Activated T-cell treated with anti-CD3 and anti-CD28 coated beads, Interleukin-2, amount 50 U/mL, for 4 hours (primary cell): ENCODE measurements at regions not wholly inside any gene's neighbourhood (a gene's known extent, or its start where the extent isn't known, plus 50 kb on each side); places are given as distances from the start of the nearest gene placed in this dataset.

Experiments
- ATAC-seq, 2 donors: fragments of 200-7000 bp; cut with Tn5 transposase; one replicate each; pipeline ENCODE4 v1.10.0; 2021
- DNase-seq: peaks from one replicate; pipeline ENCODE4 v3.0.0-alpha.2; 2020
- H3K27me3 Mint-ChIP-seq: one replicate; pipeline ENCODE4 v1.8.0; 2021; ENCODE audit warnings: low read depth, mixed read lengths
- H3K36me3 Mint-ChIP-seq: one replicate; pipeline ENCODE4 v1.8.0; 2022; ENCODE audit warnings: mixed read lengths; ENCODE audit not compliant: insufficient read depth
- H3K4me1 Mint-ChIP-seq: one replicate; pipeline ENCODE4 v1.8.0; 2021; ENCODE audit warnings: low read depth, mixed read lengths
- H3K4me3 Mint-ChIP-seq: one replicate; pipeline ENCODE4 v1.8.0; 2021; ENCODE audit warnings: mild to moderate bottlenecking, moderate library complexity, mixed read lengths
- H3K9me3 Mint-ChIP-seq: one replicate; pipeline ENCODE4 v1.8.0; 2021; ENCODE audit warnings: mixed read lengths

DNA sequence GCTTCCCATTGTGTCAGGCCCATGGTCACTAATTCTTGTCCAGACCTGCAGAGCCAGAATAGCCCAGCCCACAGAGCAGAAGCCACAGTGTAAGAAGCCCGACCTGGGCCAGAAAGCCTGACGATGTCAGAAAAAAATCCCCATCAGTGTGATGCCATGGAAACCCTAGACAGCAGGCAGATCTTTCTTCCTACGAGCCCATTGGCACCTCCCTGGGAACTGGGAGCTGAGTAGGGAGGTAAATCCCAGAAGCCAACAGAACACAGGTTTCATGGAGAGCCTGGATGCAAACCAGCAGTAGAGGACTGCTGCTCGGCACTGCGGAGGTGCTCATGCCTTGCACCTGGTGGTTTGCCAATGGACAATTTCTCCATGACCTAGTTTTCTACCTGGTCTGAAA, 82.2 kb upstream of the SLC22A16 start:
- no peak for ATAC-seq
- H3K36me3 Mint-ChIP-seq: peaks cover 2% of the 10 kb centered on the region
- H3K4me1 Mint-ChIP-seq: peaks cover 30% of the 10 kb centered on the region
- no peak for DNase-seq
- no peaks in the 10 kb centered on the region for H3K27me3 Mint-ChIP-seq
- no peak overlapping the region for H3K4me3 Mint-ChIP-seq
- no peaks in the 10 kb centered on the region for H3K9me3 Mint-ChIP-seq

DNA sequence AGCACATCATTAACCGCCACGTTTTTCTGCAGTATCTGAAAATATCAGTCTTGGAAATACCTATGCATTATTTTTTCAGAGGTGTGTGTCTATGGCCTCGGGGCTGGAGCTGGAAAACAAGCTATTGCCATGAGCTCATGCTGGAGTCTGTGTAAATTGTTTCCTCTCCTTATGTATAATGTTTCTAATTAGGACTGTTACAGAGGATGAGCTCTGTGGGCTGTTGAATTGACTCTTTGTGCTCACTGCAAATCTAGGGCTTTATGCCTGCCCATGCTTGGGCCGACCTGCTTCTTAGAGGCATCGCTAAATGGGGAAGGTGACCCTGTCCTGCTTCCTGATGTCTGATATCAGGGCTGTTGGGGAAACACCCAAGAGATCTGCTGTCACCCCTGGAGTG, 80.8 kb upstream of the SLC22A16 start:
- peaks cover 4% of the 10 kb centered on the region for H3K36me3 Mint-ChIP-seq
- no peaks in the 10 kb centered on the region for H3K27me3 Mint-ChIP-seq
- peaks cover 2% of the 10 kb centered on the region for H3K9me3 Mint-ChIP-seq
- ATAC-seq (no peak), DNase-seq (no peak)
- peaks cover 30% of the 10 kb centered on the region for H3K4me1 Mint-ChIP-seq
- no peak overlapping the region for H3K4me3 Mint-ChIP-seq

DNA sequence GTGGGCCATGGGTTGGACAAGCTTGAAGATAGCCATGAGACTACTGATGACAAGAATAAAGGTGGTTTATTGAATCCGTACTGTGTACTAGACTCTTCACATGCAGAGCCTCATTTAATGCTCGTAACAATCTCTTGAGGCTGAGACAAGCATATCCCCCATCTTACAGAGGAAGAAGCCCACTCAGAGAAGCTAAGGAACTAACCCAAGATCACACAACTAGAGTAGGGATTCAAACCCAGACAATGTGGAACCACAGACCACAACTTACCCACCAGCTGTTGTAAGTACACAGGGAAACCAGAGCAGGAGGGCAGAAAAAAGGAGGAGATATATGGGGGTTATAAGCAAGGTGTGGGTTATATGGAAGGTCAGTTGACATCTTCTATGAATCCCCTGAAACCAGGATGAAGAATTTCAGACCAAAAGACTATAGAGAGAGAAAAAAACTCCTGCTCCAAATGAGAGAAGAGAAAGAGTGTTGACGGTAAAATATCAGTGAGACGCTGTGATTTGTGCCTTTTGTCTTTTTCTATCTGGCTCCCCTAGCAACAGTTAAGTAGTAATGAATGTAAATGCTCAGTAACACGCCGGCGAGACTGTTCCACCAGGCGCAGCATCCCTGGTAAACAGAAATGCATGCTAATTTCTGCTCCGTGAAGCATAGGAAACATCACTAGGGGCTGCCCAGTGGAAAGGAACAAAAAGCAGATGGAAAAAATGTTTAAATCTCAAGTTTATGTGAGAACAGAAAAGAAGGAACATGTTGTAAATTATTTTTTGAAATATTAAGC, 80.1 kb upstream of the SLC22A16 start:
- no peaks in the 10 kb centered on the region for H3K27me3 Mint-ChIP-seq
- H3K4me1 Mint-ChIP-seq: peaks cover 24% of the 10 kb centered on the region
- H3K9me3 Mint-ChIP-seq: peaks cover 4% of the 10 kb centered on the region
- no peak overlapping the region for H3K4me3 Mint-ChIP-seq
- peaks cover 4% of the 10 kb centered on the region for H3K36me3 Mint-ChIP-seq
- no peak for ATAC-seq
- no peak for DNase-seq

DNA sequence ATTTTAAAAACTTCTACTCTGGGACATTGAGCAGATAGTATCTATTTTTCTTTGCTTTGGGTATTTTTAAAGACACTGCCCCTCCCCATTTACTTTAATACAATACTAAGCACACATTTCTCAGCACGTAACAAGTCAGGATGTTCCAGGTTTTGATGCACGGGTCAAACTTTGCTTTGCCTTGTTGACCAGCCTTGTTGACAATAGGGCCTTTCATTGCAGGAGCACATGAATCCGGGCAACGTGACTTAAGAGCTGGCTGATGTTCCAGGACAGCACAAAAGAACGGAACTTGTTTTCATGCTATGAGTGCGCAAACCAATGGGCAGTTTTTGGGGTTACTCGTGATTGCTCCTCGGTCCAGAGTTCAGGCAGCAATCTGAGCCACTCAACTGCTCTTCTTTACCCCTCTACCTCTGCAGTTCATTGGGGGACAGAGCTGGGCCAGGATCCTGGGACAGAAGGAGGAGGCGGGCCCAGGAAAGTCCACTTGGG, 78.6 kb upstream of the SLC22A16 start:
- Mint-ChIP-seq H3K27me3 (no peaks in the 10 kb centered on the region), H3K9me3 (peaks cover 4% of the 10 kb centered on the region), H3K36me3 (peaks cover 4% of the 10 kb centered on the region), H3K4me1 (peaks cover 10% of the 10 kb centered on the region), H3K4me3 (no peak overlapping the region)
- ATAC-seq (no peak), DNase-seq (no peak)

DNA sequence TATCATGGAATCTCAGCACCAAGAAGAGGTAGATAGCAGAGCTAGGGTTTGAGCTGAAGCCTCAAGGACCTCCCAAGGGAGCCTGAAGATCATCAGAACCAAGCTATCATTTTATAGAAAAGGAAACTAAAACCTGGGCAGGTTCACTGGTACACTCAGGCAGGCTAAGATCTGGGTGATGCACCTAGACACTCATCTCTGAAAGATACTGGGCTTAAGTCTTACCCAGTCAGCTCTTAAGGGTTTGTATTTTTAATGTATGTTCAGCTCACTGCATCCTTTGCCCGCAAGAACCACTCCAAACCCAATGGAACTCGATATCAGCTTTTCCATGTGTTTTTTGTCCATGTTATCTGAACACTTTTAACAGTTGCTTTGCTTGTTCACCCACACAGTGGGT, 78.0 kb upstream of the SLC22A16 start:
- Mint-ChIP-seq H3K27me3 (no peaks in the 10 kb centered on the region), H3K4me3 (no peak overlapping the region), H3K36me3 (peaks cover 4% of the 10 kb centered on the region), H3K9me3 (peaks cover 4% of the 10 kb centered on the region), H3K4me1 (peaks cover 5% of the 10 kb centered on the region)
- DNase-seq (no peak), ATAC-seq (no peak)

DNA sequence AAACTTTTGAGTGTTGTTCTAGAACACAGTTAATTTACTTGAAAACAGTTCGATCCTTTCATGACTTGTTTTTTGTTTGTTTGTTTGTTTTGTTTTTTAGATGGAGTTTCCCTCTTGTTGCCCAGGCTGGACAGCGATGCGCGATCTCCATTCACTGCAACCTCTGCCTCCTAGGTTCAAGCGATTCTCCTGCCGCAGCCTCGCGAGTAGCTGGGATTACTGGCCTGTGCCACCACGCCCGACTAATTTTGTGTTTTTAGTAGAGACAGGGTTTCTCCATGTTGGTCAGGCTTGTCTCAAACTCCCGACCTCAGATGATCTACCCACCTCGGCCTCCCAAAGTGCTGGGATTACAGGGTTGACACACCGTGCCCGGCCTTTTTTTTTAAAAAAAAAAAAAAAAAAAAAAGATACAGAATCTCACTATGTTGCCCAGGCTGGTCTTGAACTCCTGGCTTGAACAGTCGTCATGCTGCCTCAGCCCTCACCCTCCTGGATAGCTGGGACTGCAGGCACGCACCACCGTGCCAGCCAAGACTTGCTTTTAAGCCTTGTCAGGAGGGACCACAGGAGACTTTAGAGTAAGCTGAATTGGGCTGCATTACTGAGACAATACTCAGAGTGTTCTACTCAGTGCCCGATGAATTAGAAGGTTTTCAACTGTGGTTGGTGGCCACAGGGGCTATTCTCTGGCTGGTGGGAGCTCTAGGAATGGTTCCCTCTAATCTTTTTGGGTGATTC, 76.7 kb upstream of the SLC22A16 start:
- no peaks in the 10 kb centered on the region for H3K27me3 Mint-ChIP-seq
- ATAC-seq: no peak
- no peak for DNase-seq
- H3K4me1 Mint-ChIP-seq: peaks cover 2% of the 10 kb centered on the region
- H3K36me3 Mint-ChIP-seq: peaks cover 4% of the 10 kb centered on the region
- H3K4me3 Mint-ChIP-seq: no peak overlapping the region
- H3K9me3 Mint-ChIP-seq: peaks cover 4% of the 10 kb centered on the region

DNA sequence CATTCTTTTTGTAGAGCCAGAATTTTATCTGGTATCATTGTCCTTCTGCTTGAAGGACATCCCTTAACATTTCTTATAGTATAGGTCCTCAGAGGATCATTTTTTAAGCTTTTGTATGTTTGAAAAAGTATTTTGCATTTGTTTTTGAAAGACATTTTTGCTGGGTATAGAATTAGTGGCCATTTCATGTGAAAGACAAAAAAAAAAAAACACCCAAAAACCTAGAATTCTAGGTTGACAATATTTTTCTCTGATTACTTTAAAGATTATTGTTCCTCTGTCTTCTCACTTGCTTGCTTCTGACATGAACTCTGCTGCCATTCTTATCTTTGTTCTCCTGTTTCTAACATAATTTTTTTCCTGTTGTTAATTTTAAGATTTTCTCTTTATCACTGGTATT, 75.7 kb upstream of the SLC22A16 start:
- no peak for ATAC-seq
- peaks cover 2% of the 10 kb centered on the region for H3K27me3 Mint-ChIP-seq
- H3K36me3 Mint-ChIP-seq: peaks cover 4% of the 10 kb centered on the region

DNA sequence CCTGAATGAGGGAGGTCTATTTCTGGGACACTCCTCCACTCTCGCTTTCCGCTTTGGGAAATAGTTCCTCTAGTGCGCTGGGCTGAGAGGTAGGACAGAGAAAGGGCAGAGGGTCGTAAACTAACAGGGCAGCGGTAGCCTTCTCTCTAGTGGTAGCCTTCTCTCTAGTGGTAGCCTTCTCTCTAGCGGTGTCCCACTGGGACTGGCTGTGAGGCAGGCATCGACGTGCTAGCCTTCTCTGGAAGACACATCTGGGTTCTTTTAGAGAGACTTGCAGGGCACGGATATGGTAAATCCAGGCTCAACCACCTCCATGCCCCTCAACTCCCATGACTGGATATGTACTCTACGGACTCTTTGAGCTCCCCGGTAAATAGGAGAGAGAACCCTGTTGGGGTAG, 74.7 kb upstream of the SLC22A16 start:
- peaks cover 2% of the 10 kb centered on the region for H3K27me3 Mint-ChIP-seq
- no peak for ATAC-seq
- H3K9me3 Mint-ChIP-seq: peaks cover 4% of the 10 kb centered on the region
- DNase-seq: no peak
- H3K4me3 Mint-ChIP-seq: no peak overlapping the region
- peaks cover 2% of the 10 kb centered on the region for H3K4me1 Mint-ChIP-seq
- peaks cover 4% of the 10 kb centered on the region for H3K36me3 Mint-ChIP-seq

More for the DNA sequence above, 75.7 kb upstream of the SLC22A16 start:
- no peak for DNase-seq
- peaks cover 2% of the 10 kb centered on the region for H3K4me1 Mint-ChIP-seq
- H3K4me3 Mint-ChIP-seq: no peak overlapping the region
- H3K9me3 Mint-ChIP-seq: peaks cover 4% of the 10 kb centered on the region

DNA sequence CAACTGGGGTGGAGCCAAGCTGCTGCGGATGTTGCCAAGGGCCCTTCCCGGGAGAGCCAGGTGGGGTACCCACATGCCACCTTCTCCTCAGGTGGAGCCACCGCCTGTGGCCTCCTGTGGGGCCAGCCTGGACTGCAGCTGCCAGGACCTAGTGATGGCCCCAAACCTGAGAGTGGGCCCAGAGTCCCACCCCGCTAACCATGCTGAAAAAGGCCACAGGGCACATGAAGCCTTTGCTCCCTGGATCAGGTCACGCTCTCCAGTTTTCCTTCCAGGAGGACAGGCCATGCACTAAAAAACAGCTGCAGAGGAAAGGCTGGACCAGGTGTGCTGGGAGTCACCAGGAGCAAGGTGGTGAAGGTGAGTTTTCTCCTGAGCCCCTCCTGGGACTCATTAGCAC, 73.9 kb upstream of the SLC22A16 start:
- H3K36me3 Mint-ChIP-seq: peaks cover 4% of the 10 kb centered on the region
- peaks cover 2% of the 10 kb centered on the region for H3K27me3 Mint-ChIP-seq
- ATAC-seq (no peak), DNase-seq (no peak)
- peaks cover 2% of the 10 kb centered on the region for H3K4me1 Mint-ChIP-seq
- H3K9me3 Mint-ChIP-seq: peaks cover 4% of the 10 kb centered on the region
- H3K4me3 Mint-ChIP-seq: no peak overlapping the region

DNA sequence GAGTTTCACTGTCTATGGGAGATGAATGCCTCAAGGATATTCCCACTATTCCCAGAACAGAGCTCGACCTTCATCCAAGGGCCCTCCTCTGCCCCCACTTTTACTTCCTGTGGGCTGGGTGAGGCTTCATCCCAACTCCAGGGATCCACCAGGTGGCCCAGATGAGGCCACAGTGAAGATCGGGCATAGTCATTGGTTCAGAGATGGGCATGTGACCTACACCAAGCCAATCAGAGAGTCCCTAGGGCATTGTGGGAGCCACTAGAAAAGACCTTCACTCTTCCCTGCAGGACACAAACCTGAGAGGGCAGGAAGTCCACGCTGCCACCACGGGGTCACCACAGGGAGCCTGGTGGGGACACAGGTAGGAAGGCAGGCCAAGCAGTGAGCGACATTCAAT, 72.9 kb upstream of the SLC22A16 start:
- peaks cover 2% of the 10 kb centered on the region for H3K27me3 Mint-ChIP-seq
- H3K4me3 Mint-ChIP-seq: no peak overlapping the region
- H3K4me1 Mint-ChIP-seq: peaks cover 5% of the 10 kb centered on the region
- peaks cover 7% of the 10 kb centered on the region for H3K9me3 Mint-ChIP-seq
- DNase-seq (no peak), ATAC-seq (no peak)
- peaks cover 2% of the 10 kb centered on the region for H3K36me3 Mint-ChIP-seq

DNA sequence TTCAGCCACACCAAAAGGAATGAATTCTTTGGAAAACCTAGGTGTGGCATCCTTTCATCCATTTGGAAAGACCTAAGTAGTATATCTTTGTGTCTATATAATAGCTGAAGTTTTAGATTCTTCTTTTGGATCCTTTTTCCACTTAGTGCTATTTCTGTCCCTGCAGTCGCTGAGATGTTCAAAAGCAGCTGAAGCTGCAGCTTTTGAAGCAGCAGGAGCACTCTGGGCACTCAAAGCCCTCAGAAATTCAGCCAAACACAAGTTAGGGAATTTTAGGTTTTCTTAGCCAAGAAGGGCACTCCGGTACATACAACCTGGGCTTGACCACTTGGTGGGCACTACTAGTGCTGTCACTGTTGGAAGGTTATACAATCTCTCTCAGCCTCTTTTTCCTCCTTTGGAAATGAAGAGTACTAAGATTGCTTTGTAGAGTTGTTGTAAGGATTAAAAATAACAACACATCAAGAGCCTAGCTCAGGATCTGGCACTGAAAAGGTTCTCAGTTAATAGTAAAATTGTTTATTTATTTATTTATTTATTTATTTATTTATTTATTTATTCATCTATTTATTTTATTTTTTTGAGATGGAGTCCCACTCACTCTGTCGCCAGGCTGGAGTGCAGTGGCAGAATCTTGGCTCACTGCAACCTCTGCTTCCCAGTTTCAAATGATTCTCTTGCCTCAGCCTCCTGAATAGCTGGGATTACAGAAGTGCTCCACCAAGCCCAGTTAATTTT, 71.9 kb upstream of the SLC22A16 start:
- H3K27me3 Mint-ChIP-seq: peaks cover 2% of the 10 kb centered on the region
- DNase-seq (no peak), ATAC-seq (no peak)
- peaks cover 10% of the 10 kb centered on the region for H3K4me1 Mint-ChIP-seq
- peaks cover 7% of the 10 kb centered on the region for H3K9me3 Mint-ChIP-seq
- H3K36me3 Mint-ChIP-seq: peaks cover 2% of the 10 kb centered on the region
- no peak overlapping the region for H3K4me3 Mint-ChIP-seq

DNA sequence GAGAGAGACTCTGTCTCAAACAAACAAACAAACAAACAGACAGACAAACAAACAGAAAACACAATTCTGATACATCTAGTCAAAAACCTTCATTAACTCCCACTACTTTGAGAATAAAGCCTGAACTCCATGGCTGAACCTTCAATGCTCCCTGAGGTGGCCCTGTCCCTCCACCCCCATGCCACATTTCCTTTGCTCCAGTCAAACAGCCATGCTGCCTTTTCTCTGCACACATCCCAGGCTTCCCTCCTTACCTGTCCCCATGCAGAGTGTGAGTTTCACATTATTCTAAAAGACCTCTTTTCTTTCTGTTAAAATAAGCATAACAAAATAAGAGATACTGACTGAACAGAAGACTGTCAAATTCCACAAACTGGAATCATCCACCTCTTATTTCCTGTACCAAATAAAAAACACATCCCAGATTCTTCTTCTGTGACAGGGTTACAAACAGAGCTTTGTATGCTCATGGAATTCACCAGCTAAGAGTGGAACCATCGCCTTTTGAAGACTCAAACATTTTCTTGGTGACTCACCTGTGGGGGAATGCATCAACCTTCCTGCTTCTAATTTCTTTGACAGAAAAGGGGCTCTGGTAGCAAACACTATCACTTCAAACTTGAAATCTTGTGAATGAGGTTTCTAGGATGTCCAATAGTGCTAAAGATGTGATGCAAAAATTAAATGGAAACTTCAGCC, 71.0 kb upstream of the SLC22A16 start:
- H3K36me3 Mint-ChIP-seq: peaks cover 2% of the 10 kb centered on the region
- peaks cover 10% of the 10 kb centered on the region for H3K4me1 Mint-ChIP-seq
- ATAC-seq (no peak), DNase-seq (no peak)
- H3K9me3 Mint-ChIP-seq: peaks cover 7% of the 10 kb centered on the region
- peaks cover 2% of the 10 kb centered on the region for H3K27me3 Mint-ChIP-seq
- no peak overlapping the region for H3K4me3 Mint-ChIP-seq

DNA sequence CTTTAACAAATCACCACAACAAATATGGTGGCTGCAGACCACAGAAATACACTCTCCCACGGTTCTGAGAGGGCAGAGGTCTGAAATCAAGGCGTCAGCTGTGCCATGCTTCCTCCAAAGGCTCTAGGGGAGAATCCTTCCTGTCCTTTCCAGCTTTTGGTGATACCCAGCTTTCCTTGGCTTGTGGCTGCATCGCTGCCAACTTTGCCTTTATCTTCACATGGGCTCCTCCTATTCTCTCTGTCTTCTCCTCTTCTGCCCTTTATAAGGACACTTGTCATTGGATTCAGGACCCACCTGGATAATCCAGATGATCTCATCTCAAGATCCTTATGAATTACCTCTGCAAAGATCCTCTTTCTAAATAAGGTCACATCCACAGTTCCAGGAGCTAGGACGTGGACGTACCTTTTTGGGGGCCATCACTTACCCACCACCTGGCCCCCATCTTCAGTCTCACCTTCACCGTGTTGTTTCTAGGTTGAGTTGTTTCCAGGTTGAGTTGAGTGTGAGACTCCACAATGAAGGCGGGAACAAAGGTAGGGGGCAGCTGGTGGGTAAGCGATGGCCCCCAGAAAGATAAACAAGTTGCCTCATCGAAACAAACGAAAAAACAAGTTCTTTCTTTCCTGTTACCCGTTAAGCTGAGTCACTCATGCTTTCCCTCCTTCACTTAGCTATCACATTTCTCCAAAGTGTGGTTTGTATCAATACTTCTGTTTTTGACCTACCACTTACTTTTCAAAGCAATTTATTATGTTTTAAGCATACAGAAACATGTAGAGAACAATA, 68.9 kb upstream of the SLC22A16 start:
- H3K27me3 Mint-ChIP-seq: peaks cover 2% of the 10 kb centered on the region
- no peak overlapping the region for H3K4me3 Mint-ChIP-seq
- DNase-seq: no peak
- no peak for ATAC-seq
- H3K4me1 Mint-ChIP-seq: peaks cover 10% of the 10 kb centered on the region
- H3K9me3 Mint-ChIP-seq: peaks cover 4% of the 10 kb centered on the region
- no peaks in the 10 kb centered on the region for H3K36me3 Mint-ChIP-seq
